ENCODE measurements at regions not wholly inside any gene's neighbourhood (a gene's known extent, or its start where the extent isn't known, plus 50 kb on each side); places are given as distances from the start of the nearest gene placed in this dataset.
"Not testable (repeated sequence)": the region's sequence is repeated elsewhere in the genome, so short reads cannot be mapped to it uniquely, and the experiment has no call there.

DNA sequence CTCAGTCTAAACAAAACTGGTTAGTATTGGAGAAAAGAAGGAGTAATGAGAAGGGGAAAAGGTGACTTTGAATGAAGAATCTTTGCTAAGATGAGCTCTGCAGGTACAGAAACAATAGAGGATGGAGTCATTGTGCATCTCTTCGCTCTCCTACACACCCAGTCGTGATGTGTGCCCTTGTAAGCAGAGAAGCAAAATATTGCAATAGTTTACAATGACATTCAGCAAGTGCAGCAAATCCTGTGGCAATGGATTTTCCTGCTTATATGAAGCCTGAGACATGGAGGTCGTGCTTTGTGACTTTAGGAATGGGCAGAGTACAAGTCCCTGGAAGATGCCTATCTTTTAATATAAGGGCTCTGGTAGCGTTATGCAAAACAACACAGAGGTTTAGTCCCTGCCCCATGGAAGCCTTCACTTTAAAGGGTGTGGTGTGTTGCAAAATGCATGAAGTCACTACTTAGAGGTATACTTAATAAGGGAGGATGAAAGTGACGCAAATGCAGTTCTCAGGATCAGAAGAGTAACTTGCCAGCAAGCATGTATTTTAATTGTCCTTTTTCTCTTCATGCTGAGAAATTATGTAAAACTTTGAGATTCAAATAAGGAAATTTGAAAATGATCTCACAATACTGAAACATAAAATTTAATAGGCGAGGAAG lies 88.0 kb upstream of the IVNS1ABP start:
- in situ Hi-C loops (cut with HindIII; ENCODE audit: low pct_ligation_motif_present, low pct_unique_long_range_greater_than_20kb, low sequenced_read_pairs), result no loop called here
- no peak for DNase-seq

DNA sequence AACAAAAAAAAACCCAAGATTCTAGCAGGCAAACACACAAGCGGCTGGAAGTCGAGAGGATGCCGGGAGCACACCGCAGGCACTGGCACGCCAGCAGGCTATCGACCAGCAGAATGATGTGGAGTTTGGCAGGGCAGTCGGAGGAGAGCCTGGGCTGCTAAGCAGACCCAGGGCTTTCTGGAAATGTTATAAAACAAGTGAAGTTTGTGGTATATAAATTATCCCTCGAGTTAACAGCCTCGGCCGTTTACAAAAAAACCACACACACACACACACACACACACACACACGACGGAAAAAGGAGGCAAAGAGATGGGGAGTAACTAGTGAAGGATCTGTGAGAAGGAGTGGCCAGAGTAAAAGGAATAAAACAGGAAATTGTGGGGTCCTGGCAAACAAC lies 87.2 kb upstream of the IVNS1ABP start:
- in situ Hi-C loops (cut with HindIII; ENCODE audit: low pct_ligation_motif_present, low pct_unique_long_range_greater_than_20kb, low sequenced_read_pairs), result no loop called here
- DNase-seq, result no peak

- DNase-seq, result no peak
- in situ Hi-C loops (cut with HindIII; ENCODE audit: low pct_ligation_motif_present, low pct_unique_long_range_greater_than_20kb, low sequenced_read_pairs), result no loop called here
Measured at GRCh38 chr1:185402930-185403329, 85.9 kb upstream of the IVNS1ABP start.

GRCh38 chr1:185401019-185401418 lies 84.0 kb upstream of the IVNS1ABP start:
- DNase-seq, result no peak
- in situ Hi-C loops (cut with HindIII; ENCODE audit: low pct_ligation_motif_present, low pct_unique_long_range_greater_than_20kb, low sequenced_read_pairs), result no loop called here

GRCh38 chr1:185400052-185400451 lies 83.0 kb upstream of the IVNS1ABP start:
- in situ Hi-C loops (cut with HindIII; ENCODE audit: low pct_ligation_motif_present, low pct_unique_long_range_greater_than_20kb, low sequenced_read_pairs), result no loop called here
- no peak for DNase-seq

DNA sequence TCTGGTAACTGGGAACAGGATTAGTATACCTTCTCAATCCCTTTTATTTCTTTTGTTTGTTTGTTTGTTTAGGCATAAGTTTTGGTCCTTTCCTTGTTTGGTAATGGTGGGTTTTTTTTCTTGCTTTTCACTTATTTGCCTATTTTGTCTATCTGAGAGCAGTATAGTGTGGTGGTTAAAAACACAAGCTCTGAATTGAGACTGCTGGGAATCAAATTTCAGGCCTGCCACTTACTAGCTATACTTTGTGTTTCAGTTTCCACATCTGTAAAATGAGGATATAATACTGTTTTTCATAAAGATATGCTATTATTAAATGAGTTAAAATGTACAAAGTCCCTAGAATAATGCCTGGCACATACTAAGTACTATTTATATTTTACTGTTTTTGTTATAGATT lies 81.6 kb upstream of the IVNS1ABP start:
- in situ Hi-C loops (cut with HindIII; ENCODE audit: low pct_ligation_motif_present, low pct_unique_long_range_greater_than_20kb, low sequenced_read_pairs), result no loop called here
- DNase-seq, result no peak

GRCh38 chr1:185398022-185398421 lies 81.0 kb upstream of the IVNS1ABP start:
- no peak for DNase-seq

DNA sequence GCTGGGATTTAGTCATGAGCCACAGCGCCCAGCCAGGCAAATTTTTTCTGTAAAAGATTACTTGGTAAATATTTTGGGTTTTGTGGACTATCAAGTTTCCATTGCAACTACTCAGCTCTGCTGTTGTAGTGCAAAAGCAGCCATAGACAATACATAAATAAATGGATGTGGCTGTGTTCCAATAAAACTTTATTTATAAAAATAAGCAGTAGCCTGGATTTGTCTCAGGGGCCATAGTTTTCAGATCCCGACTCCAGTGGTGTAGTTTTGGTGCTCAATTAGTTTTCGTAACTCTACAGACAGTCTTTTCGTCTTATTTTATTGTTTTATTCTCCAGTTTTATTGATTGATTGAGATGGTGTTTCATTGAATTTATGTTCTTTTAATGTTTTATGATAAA lies 80.1 kb upstream of the IVNS1ABP start:
- in situ Hi-C loops (cut with HindIII; ENCODE audit: low pct_ligation_motif_present, low pct_unique_long_range_greater_than_20kb, low sequenced_read_pairs), result no loop called here
- DNase-seq, result no peak

More at GRCh38 chr1:185398022-185398421, 81.0 kb upstream of the IVNS1ABP start:
- in situ Hi-C loops (cut with HindIII; ENCODE audit: low pct_ligation_motif_present, low pct_unique_long_range_greater_than_20kb, low sequenced_read_pairs), result no loop called here

DNA sequence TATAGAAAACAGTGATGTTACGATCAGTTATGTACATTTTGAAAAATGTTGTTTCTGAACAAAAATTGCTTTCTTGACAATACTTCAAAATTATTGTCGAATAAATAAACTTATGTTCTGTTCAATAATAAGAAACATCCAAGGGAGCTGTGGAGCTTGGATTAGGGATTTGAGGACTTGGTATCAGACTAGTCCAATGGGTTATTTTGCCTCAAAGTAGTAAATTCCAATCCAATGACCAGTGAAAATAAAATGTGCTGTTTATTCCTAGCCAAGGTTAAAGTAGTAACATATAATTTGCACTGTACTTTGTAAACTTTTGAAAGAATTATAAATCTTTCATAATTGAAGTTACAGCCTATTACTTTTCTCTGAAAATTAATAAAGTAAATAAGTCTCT lies 79.1 kb upstream of the IVNS1ABP start:
- DNase-seq, result no peak

DNA sequence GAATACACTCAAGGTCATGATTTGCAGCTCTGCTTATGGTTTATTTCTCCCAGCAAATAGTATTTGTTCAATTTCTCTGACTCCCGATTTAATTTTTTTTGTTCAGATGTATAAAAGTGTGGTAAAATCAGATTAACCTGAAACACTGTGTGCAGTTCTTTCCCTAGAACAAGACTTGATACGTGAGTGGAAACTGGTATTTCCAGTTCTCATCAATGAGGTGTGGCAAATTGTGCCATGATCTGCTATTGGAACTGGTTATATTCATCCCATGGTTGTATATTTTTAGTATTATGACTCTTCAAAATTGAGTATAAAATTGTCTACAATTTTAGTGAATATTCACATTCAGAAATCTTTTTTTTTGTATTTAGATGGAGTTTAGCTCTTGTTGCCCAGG lies 76.8 kb upstream of the IVNS1ABP start:
- DNase-seq, result no peak
- in situ Hi-C loops (cut with HindIII; ENCODE audit: low pct_ligation_motif_present, low pct_unique_long_range_greater_than_20kb, low sequenced_read_pairs), result no loop called here

More for the DNA sequence above, 79.1 kb upstream of the IVNS1ABP start:
- in situ Hi-C loops (cut with HindIII; ENCODE audit: low pct_ligation_motif_present, low pct_unique_long_range_greater_than_20kb, low sequenced_read_pairs), result no loop called here

DNA sequence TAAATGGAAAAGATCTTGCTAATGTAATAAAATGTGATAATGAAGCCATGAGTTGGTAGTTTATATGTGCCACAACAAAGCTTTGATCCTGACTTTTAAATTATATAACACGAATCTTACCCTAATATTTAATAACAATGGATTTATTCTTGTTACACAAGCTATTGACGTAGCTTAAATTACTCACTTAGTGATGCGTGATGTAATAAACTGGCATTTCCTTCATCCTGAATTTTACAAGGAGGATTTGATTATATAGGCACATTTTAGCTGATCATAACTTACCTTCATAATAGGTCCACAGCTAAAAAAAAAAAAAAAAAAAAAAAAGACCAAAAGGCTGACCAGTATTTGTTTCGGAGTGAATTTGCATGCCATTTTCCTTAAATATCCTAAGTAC lies 76.2 kb upstream of the IVNS1ABP start:
- no peak for DNase-seq
- in situ Hi-C loops (cut with HindIII; ENCODE audit: low pct_ligation_motif_present, low pct_unique_long_range_greater_than_20kb, low sequenced_read_pairs), result no loop called here

- in situ Hi-C loops (cut with HindIII; ENCODE audit: low pct_ligation_motif_present, low pct_unique_long_range_greater_than_20kb, low sequenced_read_pairs), result no loop called here
Measured at GRCh38 chr1:185388815-185389214, 71.8 kb upstream of the IVNS1ABP start.

GRCh38 chr1:185388346-185388745 lies 71.3 kb upstream of the IVNS1ABP start:
- DNase-seq, result no peak
- in situ Hi-C loops (cut with HindIII; ENCODE audit: low pct_ligation_motif_present, low pct_unique_long_range_greater_than_20kb, low sequenced_read_pairs), result no loop called here

More at GRCh38 chr1:185388815-185389214, 71.8 kb upstream of the IVNS1ABP start:
- DNase-seq, result no peak

GRCh38 chr1:185385991-185386390 lies 68.9 kb upstream of the IVNS1ABP start:
- DNase-seq, result no peak
- in situ Hi-C loops (cut with HindIII; ENCODE audit: low pct_ligation_motif_present, low pct_unique_long_range_greater_than_20kb, low sequenced_read_pairs), result no loop called here

DNA sequence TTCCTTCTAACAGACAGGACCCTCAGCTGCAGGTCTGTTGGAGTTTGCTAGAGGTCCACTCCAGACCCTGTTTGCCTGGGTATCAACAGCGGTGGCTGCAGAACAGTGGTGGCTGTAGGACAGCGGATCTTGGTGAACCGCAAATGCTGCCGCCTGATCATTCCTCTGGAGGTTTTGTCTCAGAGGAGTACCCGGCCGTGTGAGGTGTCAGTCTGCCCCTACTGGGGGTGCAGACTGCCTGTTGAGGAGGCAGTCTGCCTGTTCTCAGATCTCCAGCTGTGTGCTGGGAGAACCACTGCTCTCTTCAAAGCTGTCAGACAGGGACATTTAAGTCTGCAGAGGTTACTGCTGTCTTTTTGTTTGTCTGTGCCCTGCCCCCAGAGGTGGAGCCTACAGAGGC lies 66.8 kb upstream of the IVNS1ABP start:
- DNase-seq; in situ Hi-C loops (cut with HindIII; ENCODE audit: low pct_ligation_motif_present, low pct_unique_long_range_greater_than_20kb, low sequenced_read_pairs): not testable (repeated sequence)

DNA sequence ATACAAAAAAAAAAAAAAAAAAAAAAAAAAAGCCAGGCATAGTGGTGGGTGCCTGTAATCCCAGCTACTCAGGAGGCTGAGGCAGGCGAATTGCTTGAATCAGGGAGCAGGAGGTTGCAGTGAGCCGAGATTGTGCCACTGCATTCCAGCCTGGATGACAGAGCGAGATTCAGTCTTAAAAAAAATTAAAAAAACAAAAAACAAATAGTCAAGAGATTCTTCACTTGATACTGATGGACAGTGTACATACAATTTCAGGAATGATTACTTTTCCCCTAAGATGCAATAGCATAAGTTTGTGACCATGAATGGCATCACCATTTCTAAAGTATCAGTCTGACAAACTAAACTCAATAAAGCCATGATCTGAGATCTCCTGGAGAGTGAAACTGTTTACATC lies 60.8 kb upstream of the IVNS1ABP start:
- DNase-seq, result no peak
- in situ Hi-C loops (cut with HindIII; ENCODE audit: low pct_ligation_motif_present, low pct_unique_long_range_greater_than_20kb, low sequenced_read_pairs), result no loop called here

DNA sequence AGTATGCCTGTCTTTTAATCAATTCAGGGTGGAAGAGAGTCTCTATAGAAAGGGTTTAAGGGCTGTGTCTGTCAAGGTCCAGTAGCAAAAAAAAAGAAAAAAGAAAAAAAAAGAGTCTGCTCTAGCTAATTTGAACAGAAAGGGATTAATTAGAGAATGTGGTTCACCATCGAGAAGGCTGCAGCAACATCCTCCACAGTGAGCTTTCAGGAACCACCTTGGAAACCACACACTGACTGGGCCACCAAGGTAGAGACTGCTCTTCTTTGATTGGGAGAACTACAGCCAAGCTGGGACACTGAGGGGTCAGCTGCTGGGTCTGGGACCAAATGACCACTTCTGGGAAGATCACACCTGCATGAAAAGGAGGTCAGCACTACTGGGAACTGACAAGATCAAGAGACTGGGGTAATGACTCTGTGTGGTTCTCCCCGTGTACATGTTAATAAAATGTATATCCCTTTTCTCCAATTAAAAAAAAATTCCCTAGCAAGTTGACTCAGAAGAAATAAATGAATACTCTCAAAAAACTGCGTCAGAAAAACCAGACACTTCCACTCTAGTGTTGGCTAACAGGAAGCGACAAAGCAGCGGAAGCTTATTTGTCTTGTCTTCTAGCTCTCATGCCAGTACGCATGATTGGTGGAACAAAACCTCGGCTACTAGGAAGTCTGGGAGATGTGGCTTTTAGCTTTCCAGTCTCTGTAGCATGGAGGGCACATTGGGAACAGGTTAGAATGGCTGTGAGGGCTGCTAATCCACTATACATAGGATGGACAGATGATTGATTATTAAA lies 60.0 kb upstream of the IVNS1ABP start:
- DNase-seq, result no peak
- in situ Hi-C loops (cut with HindIII; ENCODE audit: low pct_ligation_motif_present, low pct_unique_long_range_greater_than_20kb, low sequenced_read_pairs), result no loop called here

- in situ Hi-C loops (cut with HindIII; ENCODE audit: low pct_ligation_motif_present, low pct_unique_long_range_greater_than_20kb, low sequenced_read_pairs), result no loop called here
- no peak for DNase-seq
Measured at GRCh38 chr1:185376288-185376687, 59.2 kb upstream of the IVNS1ABP start.

DNA sequence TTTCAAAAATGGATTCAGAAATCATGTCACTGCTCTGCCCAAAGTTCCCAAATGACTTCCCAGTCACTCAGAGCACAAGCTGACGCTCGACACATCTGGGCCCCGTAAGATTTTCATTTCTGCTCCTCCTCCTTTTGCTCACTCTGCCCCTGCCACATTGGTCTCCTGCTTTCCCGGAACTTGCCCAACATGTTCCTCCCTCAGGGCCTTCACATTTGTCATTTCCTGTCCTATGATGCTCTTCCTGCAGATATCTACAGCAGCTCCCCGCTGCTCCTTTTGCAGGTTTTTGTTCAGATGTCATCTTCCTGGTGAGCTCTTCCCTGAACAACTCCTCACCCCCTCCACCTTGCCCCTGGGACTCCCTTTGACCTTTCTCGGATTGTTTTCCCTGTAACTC lies 58.5 kb upstream of the IVNS1ABP start:
- in situ Hi-C loops (cut with HindIII; ENCODE audit: low pct_ligation_motif_present, low pct_unique_long_range_greater_than_20kb, low sequenced_read_pairs), result no loop called here

More for the DNA sequence above, 58.5 kb upstream of the IVNS1ABP start:
- no peak for DNase-seq
